Gastroesophageal sphincter (tissue), 4 donors: ENCODE measurements at regions not wholly inside any gene's neighbourhood (a gene's known extent, or its start where the extent isn't known, plus 50 kb on each side); places are given as distances from the start of the nearest gene placed in this dataset.
"Not testable (repeated sequence)": the region's sequence is repeated elsewhere in the genome, so short reads cannot be mapped to it uniquely, and the experiment has no call there.

Experiments
- ATAC-seq: fragments of 150-250 bp; one replicate; pipeline ENCODE4 v1.9.1; 2016; ENCODE audit warnings: mild to moderate bottlenecking, moderate library complexity
- H3K27ac ChIP-seq, 4 donors: fragments of 200-600 bp; sonication (generic) in 3 of 4; 1 replicate in 3 of 4; 2 replicates in 1 of 4; pipeline ENCODE4 v1.5.1; 2016 to 2019
- H3K27me3 ChIP-seq: fragments of 200-600 bp; sonication (generic); one replicate; pipeline ENCODE4 v1.5.1; 2019
- H3K36me3 ChIP-seq, 2 donors: fragments of 200-600 bp; sonication (generic); one replicate each; pipeline ENCODE4 v1.5.1; 2019; ENCODE audit warnings: control low read depth in 1 of 2
- H3K4me1 ChIP-seq, 3 donors: fragments of 200-600 bp; sonication (generic); 1 replicate in 2 of 3; 2 replicates in 1 of 3; pipeline ENCODE4 v1.5.1; 2016 to 2019; ENCODE audit warnings: control low read depth in 2 of 3
- H3K4me3 ChIP-seq, 2 donors: fragments of 200-600 bp; sonication (generic); one replicate each; pipeline ENCODE4 v1.5.1; 2019; ENCODE audit warnings: mild to moderate bottlenecking in 1 of 2, moderate library complexity in 1 of 2
- H3K9me3 ChIP-seq, 3 donors: fragments of 200-600 bp; sonication (generic); one replicate each; pipeline ENCODE4 v1.5.1; 2017 to 2019; ENCODE audit warnings: control low read depth in 2 of 3
- CTCF ChIP-seq, 4 experiments: fragments of 200-600 bp in 2 of 4; fragments of 450-650 bp in 2 of 4; sonication (generic) in 1 of 4; IDR thresholded peaks; one replicate each; pipeline ENCODE4 v1.5.1; 2017 to 2019; ENCODE audit warnings: antibody characterized with exemption in 4 of 4, mild to moderate bottlenecking in 2 of 4, moderate library complexity in 2 of 4
- EP300 ChIP-seq: sonication (generic); formaldehyde crosslinking; IDR thresholded peaks from one replicate; pipeline ENCODE4 v1.6.1; 2017; ENCODE audit warnings: antibody characterized with exemption, mild to moderate bottlenecking
- POLR2A ChIP-seq, 2 donors: fragments of 450-650 bp; IDR thresholded peaks; one replicate each; pipeline ENCODE4 v1.6.1; 2017; ENCODE audit warnings: antibody characterized with exemption in 2 of 2, mild to moderate bottlenecking in 2 of 2, moderate library complexity in 1 of 2
- POLR2AphosphoS5 ChIP-seq: sonication (generic); formaldehyde crosslinking; IDR thresholded peaks from one replicate; pipeline ENCODE4 v1.6.1; 2017; ENCODE audit warnings: antibody characterized with exemption
- WGBS, 2 donors: methylation state at CpG; one replicate each; pipeline ENCODE4 v1.1.5; 2018; ENCODE audit warnings: low coverage in 1 of 2; 5-methylcytosine and 5-hydroxymethylcytosine counted together

DNA sequence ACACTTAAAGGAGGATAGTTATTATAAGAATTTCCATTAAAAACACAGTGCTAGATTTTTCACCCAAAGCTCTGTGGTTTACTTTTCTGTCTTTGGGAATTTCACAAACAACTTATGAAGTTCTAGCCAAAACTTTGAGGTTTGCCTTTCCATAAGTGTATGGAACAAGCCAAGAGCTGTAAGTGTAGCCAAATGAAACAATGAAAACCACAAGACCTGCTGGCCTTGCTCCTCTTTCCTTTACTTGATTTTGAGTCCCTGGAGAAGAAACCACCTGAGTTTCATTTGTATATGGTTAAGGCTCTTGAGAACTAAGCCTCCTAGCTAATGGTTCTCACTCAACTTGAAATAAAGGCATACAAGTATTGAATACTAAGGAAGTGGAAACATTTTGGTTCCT is 365.3 kb upstream of the EPHA3 start:
- Histone ChIP-seq H3K27ac (no peak overlapping the region), H3K36me3 (no peaks in the 10 kb centered on the region), H3K27me3 (no peaks in the 10 kb centered on the region), H3K4me3 (no peak overlapping the region), H3K9me3 (no peaks in the 10 kb centered on the region), H3K4me1 (no peaks in the 10 kb centered on the region)
- no peak for TF ChIP-seq EP300
- TF ChIP-seq CTCF (IDR thresholded peaks at IDR 0.05), result no peak
- no peak for TF ChIP-seq POLR2AphosphoS5
- TF ChIP-seq POLR2A (IDR thresholded peaks at IDR 0.05), result no peak
- no peak for ATAC-seq

- Histone ChIP-seq H3K27me3 (no peaks in the 10 kb centered on the region), H3K4me1 (no peaks in the 10 kb centered on the region), H3K9me3 (no peaks in the 10 kb centered on the region), H3K27ac (no peak overlapping the region), H3K36me3 (no peaks in the 10 kb centered on the region), H3K4me3 (no peak overlapping the region)
- TF ChIP-seq POLR2A (IDR thresholded peaks at IDR 0.05) (no peak), CTCF (IDR thresholded peaks at IDR 0.05) (no peak), POLR2AphosphoS5 (no peak), EP300 (no peak)
- no peak for ATAC-seq
Observed at GRCh38 chr3:88742674-88743507, 364.5 kb upstream of the EPHA3 start.

GRCh38 chr3:88744896-88745295 is 362.5 kb upstream of the EPHA3 start:
- H3K27me3 ChIP-seq, result no peaks in the 10 kb centered on the region
- H3K4me3 ChIP-seq, result no peak overlapping the region
- H3K4me1 ChIP-seq, result no peaks in the 10 kb centered on the region
- no peak for ATAC-seq
- H3K27ac ChIP-seq, result no peak overlapping the region
- no peak for TF ChIP-seq POLR2AphosphoS5
- TF ChIP-seq CTCF (IDR thresholded peaks at IDR 0.05), result no peak
- H3K36me3 ChIP-seq, result no peaks in the 10 kb centered on the region
- 77 to 92% methylated on average over 1 of the region's 1 CpG for WGBS, 2 donors
- peaks cover 0 to 5% (median 0%) of the 10 kb centered on the region in 3 donors for H3K9me3 ChIP-seq

DNA sequence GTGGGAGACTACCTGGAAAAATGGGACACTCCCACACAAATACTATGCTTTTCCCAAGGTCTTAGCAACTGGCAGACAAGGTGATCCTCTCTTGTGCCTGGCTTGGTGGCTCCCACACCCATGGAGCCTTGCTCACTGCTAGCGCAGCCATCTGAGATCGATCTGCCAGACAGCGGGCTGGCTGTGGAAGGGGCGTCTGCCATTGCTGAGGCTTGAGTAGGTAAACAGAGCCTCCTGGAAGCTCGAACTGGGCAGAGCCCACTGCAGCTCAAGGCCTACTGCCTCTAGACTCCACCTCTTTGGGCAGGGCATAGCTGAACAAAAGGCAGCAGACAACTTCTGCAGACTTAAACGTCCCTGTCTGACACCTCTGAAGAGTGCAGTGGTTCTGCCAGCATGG is 360.3 kb upstream of the EPHA3 start:
- not testable (repeated sequence) for ATAC-seq, H3K36me3 ChIP-seq, H3K9me3 ChIP-seq, H3K27me3 ChIP-seq, H3K4me1 ChIP-seq, H3K4me3 ChIP-seq, H3K27ac ChIP-seq
- no CpG with 5 or more reads among the region's 6 CpGs for WGBS, 2 donors

- TF ChIP-seq POLR2A (IDR thresholded peaks at IDR 0.05) (no peak), EP300 (no peak)
- H3K9me3 ChIP-seq, result peaks cover 0 to 13% (median 0%) of the 10 kb centered on the region in 3 donors
- ATAC-seq, result no peak
- WGBS, 2 donors, result 11 to 56% methylated on average over 1 of the region's 1 CpG
- H3K27ac ChIP-seq, result no peak overlapping the region
- H3K4me1 ChIP-seq, result no peaks in the 10 kb centered on the region
- H3K27me3 ChIP-seq, result no peaks in the 10 kb centered on the region
- no peak overlapping the region for H3K4me3 ChIP-seq
- H3K36me3 ChIP-seq, result no peaks in the 10 kb centered on the region
Observed at GRCh38 chr3:88758676-88759075, 348.7 kb upstream of the EPHA3 start.

- no peak for ATAC-seq
- TF ChIP-seq EP300 (no peak), POLR2AphosphoS5 (no peak)
- 82% methylated on average over 2 of the region's 2 CpGs; no CpG with 5 or more reads in 1 of the 2 donors for WGBS, 2 donors
Observed at GRCh38 chr3:88767746-88768145, 339.7 kb upstream of the EPHA3 start.

More at GRCh38 chr3:88767746-88768145, 339.7 kb upstream of the EPHA3 start:
- H3K27ac ChIP-seq, result no peak overlapping the region
- no peaks in the 10 kb centered on the region for H3K4me1 ChIP-seq
- peaks cover 0 to 12% (median 0%) of the 10 kb centered on the region in 3 donors for H3K9me3 ChIP-seq
- no peaks in the 10 kb centered on the region for H3K27me3 ChIP-seq
- H3K36me3 ChIP-seq, result no peaks in the 10 kb centered on the region
- H3K4me3 ChIP-seq, result no peak overlapping the region
